ENCODE measurements at regions not wholly inside any gene's neighbourhood (a gene's known extent, or its start where the extent isn't known, plus 50 kb on each side); places are given as distances from the start of the nearest gene placed in this dataset.
"Not testable (repeated sequence)": the region's sequence is repeated elsewhere in the genome, so short reads cannot be mapped to it uniquely, and the experiment has no call there.

GRCh38 chr9:109974143-109974917 is 194.3 kb downstream of the PALM2AKAP2 start:
- no peak for DNase-seq (ENCODE audit: low read depth)

DNA sequence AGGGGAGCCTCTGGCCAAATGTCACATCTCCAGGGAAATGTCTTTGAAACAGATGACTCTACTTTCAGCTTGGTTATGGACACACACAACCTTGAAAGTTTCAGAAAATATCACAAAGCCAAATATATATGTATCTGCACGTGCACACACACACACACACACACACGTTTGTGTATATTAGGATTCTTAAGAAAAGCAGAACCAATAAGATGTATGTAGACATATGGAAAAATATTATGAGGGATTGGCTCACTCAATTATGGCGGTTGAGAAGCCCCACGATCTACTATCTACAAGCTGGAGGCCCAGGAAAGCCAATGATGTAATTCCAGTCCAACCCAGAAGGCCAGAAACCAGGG is 194.9 kb downstream of the PALM2AKAP2 start:
- no peak for DNase-seq (ENCODE audit: low read depth)

- peak; percentile 69 for DNase-seq (ENCODE audit: low read depth)
Observed at GRCh38 chr9:109975574-109976295, 195.7 kb downstream of the PALM2AKAP2 start.

DNA sequence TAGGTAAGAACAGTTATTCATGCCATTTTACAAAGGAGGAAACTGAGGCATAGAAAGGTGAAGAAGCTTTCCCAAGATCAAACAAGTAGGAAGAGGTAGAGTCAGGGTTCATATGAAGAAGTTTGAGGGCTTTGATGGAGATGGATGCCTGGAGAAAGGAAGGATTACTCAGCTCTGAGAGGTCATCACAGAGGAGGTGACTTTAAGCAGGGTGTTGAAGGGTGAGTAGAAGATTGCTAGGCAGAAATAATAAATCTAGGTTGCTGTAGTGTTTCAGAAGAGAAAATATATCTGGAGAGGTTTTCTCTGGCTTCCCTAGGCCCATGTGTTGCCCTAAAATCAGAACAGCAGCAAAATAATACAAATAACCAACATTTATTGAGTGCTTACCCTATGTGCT is 196.3 kb downstream of the PALM2AKAP2 start:
- DNase-seq (ENCODE audit: low read depth) = no peak

- DNase-seq (ENCODE audit: low read depth) = no peak
Observed at GRCh38 chr9:109977521-109977920, 197.5 kb downstream of the PALM2AKAP2 start.

DNA sequence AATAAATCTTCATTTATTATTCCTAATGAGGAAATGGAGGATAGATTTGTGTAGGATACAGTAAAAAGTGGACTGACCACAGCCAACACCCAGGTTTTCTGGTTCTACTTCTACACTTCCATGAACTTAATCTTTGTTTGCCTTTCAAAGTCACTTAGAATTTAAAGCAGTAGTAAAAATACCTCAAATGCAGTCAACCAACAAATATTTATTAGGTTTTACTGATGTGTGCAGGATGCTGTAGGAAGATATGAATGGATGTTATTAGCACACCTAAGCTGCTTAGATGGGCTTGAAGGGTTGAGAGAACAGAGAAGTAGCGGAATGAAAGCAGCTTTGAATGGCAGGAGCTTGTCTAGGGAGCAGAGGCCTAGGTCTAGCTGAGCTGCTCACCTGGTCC is 201.1 kb downstream of the PALM2AKAP2 start:
- DNase-seq (ENCODE audit: low read depth) = no peak

GRCh38 chr9:109986521-109986991 is 206.6 kb downstream of the PALM2AKAP2 start:
- peak; percentile 41 for DNase-seq (ENCODE audit: low read depth)

DNA sequence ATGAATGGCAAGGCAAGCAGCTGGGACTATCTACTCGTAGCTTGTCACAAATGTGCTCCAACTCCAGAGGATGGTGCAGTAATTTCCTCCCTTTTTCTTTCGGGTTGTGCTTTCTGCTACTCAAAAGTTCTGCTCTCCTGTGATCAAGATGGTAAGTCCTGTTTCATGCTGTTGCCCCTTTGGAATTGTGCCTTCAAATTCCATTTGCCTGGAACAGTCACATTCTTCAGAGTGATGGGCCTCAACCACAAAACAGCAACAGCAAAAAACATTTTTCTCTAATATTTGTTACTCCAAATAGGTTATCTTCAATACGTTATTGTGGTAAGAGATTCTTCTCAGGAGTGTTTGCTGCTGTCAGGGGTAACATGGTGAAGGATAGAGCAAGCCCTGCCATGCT is 209.3 kb downstream of the PALM2AKAP2 start:
- DNase-seq (ENCODE audit: low read depth) = peak; percentile 23

DNA sequence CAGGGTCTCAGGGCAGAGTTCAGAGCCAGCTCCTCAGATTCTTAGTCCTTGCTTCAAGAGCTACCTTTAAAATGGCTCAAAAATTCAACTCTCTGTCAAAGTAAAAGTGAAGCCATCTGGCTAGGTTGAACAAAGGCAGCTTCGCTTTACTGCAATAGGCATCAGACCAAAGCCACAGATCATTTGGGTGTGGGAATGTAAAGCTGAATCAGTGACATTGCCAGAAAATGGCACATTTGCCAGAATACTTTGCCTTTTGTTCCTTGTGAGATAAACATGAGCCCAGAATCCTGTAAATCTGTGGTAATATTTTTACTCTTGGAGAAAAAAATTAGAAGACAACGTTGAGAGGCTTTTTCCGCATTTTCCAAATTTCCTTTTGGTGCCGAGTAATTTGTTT is 210.5 kb downstream of the PALM2AKAP2 start:
- no peak for DNase-seq (ENCODE audit: low read depth)

DNA sequence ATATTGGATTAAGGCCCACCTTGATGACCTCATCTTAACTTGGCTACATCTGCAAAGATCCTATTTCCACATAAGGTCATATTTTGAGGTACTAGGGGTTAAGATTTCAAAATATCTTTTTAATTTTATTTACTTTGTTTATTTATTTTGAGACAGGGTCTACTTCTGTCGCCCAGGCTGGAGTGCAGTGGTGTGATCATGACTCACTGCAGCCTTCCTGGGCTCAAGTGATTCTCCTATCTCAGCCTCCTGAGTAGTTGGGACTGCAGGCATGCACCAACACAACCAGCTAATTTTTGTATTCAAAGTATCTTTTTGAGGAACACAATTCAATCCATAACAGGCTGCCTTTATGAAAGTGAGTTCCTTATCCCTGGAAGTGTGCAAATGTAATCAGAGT is 212.3 kb downstream of the PALM2AKAP2 start:
- DNase-seq (ENCODE audit: low read depth) = no peak

- no peak for DNase-seq (ENCODE audit: low read depth)
Observed at GRCh38 chr9:109993250-109993978, 213.4 kb downstream of the PALM2AKAP2 start.

DNA sequence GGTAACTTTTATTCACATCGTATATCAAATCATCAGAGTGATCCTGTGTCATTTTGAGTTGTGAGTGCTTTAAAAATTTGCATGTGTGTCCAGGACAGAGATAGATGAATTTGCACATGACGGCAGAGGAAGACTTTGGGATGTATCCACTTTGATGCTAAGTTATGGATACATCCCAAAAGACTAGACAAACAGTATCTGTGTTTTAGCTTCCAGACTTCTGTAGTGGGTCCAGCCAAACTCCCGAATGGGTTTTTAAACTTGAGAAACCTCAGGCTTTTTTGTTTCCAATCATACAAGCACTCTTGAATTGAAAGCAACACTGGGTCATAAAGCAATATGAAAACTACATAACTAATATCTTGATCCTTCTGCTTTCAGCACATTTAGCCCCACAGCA is 213.8 kb downstream of the C9orf152 start:
- DNase-seq (ENCODE audit: low read depth) = no peak

DNA sequence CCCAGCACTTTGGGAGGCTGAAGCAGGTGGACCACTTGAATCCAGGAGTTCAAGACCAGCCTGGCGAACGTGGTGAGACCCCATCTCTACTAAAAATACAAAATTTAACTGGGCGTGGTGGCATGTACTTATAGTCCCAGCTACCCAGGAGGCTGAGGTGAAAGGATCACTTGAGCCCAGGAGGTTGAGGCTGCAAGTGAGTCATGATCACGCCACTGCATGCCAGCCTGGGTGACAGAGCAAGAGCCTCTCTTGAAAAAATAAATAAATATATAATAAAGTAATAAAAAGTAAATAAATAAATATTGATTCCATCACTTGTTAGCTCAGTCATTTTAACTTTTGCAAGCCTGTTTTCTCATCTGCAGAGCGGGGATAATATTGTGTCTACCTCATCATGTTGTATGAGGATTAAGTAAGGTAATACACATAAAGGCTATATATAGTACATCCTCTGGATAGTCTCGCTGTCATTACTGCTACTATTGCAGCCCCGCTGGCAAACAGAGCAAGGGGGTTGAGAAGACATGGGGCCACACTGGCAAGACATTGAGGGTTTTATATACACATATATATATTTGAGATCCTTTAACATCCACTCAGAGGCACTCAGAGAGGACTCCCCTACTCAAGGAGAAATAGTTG is 210.9 kb downstream of the C9orf152 start:
- DNase-seq (ENCODE audit: low read depth) = no peak

- no peak for DNase-seq (ENCODE audit: low read depth)
Observed at GRCh38 chr9:109997682-109998081, 210.3 kb downstream of the C9orf152 start.

DNA sequence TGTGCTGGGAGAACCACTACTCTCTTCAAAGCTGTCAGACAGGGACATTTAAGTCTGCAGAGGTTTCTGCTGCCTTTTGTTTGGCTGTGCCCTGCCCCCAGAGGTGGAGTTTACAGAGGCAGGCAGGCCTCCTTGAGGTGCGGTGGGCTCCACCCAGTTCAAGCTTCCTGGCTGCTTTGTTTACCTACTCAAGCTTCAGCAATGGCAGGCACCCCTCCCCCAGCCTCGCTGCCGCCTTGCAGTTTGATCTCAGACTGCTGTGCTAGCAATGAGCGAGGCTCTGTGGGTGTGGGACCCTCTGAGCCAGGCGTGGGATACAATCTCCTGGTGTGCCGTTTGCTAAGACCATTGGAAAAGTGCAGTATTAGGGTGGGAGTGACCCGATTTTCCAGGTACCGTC is 202.4 kb downstream of the C9orf152 start:
- not testable (repeated sequence) for DNase-seq (ENCODE audit: low read depth)

DNA sequence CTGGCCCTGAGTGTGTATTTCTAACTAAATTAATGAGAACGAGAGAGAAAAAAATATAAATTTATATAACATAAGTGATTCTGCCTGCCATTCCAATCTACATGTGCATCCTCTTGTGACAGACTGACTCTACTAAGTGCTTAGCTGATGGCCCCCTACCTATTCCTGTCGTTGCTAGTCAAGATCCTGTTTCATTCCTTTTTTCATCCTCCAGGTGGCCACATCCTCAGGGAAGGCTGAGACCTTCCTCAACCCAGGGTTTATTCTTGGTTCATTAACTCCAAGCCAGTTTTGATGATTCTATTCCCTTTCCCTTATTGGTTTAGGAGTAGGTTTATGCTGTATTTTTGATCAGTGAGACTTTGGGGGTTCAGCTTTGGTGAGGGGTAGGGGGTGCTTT is 201.3 kb downstream of the C9orf152 start:
- no peak for DNase-seq (ENCODE audit: low read depth)

DNA sequence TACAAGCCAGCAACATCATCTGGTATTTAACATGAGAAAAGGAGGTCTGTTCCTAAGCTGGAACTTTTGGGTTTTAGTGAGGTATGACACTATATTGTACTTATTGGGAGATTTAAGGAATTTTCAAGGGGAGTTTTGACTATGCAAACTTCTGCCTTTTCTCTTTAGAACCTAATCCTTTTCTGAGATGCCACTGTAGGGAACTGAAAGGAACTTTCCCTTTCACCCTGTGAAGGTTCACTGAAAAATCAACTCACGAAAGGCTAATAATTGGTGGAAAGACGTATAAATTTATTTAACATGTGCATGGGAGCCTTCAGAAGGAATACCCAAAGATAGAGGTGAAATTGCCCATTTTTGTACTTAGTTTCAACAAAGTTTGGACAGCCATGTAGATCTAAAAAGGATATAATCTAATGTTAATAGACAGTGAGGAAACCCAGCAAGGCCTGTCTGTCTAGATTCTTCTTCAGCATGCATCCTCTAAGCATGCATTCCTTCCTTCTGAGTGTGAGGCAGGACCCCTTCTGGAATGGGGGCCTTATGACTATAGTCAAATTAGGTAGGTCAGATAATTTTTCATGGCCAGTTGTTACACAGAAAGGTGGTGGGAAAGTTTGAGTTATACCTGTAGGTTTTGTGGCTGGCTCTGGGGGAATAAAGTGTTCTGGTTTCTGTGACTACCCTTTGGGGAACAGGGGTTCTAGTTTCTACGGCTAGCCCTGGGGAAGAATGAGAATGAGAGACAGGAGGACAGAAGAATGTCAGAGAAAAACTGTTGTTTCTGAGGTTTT is 200.3 kb downstream of the C9orf152 start:
- no peak for DNase-seq (ENCODE audit: low read depth)

- DNase-seq (ENCODE audit: low read depth) = no peak
Observed at GRCh38 chr9:110008663-110009062, 199.3 kb downstream of the C9orf152 start.

DNA sequence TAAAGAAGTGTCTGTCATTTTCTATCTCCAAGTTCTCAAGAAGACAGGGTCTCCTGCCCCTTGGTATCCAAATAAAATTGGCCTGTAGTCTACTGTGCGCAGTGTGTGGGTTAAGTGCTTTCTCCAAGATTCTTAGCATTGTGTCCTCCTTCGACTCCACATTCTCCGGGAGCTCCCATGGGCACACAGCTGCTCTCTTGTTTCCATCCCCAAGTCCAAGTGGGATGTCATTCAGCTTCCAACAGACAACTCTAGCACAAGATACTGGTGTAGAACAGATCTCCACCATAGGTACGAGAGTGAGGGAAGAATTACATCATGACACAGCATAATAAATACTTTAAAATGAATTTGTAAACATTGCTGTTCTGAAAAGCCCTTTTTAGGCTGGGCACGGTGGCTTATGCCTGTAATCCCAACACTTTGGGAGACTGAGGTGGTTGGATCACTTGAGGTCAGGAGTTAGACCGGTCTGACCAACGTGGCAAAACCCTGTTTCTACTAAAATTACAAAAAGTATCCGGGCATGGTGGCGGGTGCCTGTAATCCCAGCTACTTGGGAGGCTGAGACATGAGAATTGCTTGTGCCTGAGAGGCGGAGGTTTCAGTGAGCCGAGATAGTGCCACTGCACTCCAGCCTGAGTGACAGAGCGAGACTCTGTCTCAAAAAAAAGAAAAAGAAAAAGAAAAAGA is 196.2 kb downstream of the C9orf152 start:
- no peak for DNase-seq (ENCODE audit: low read depth)

DNA sequence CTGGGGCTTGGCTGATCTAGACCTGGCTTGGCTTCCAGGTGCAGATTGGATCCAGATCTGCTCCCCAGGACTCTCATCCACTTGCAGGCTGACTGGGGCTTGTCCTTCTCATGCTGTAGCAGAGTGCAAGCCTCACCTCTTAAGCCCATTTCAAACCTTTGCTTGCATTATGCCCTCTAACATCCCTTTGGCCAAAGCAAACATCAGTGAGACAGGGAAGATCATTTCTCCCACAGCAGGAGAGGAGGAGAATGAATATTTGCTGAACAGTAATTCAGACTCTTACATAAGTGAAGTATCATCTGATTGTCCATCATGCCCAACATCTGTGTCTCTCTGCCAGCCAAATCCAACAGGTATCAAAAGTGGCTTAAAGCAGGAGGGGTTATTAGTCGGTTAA is 194.9 kb downstream of the C9orf152 start:
- DNase-seq (ENCODE audit: low read depth) = no peak
